Choroid plexus epithelial cell (primary cell): ENCODE measurements at regions not wholly inside any gene's neighbourhood (a gene's known extent, or its start where the extent isn't known, plus 50 kb on each side); places are given as distances from the start of the nearest gene placed in this dataset.
A peak's percentile ranks its signal among the peaks of the same experiment; 100 is the strongest.

Source experiments
- DNase-seq: peaks from one replicate; pipeline ENCODE4 v3.0.0-alpha.2; 2010; ENCODE audit warnings: low read depth
- H3K4me3 ChIP-seq: 2 replicates; pipeline ENCODE4 v1.5.1; 2011; ENCODE audit warnings: low read depth, mild to moderate bottlenecking, control low read depth, low read length, moderate library complexity
- CTCF ChIP-seq: conservative IDR thresholded peaks from 2 replicates; pipeline ENCODE4 v1.5.1; 2011; ENCODE audit warnings: low read depth, mild to moderate bottlenecking, control low read depth, inconsistent platforms, low read length, moderate library complexity

GRCh38 chr6:119541132-119541905 is 191.8 kb upstream of the MAN1A1 start:
- no peak for TF ChIP-seq CTCF
- DNase-seq, result peak; percentile 84
- no peak overlapping the region for H3K4me3 ChIP-seq

GRCh38 chr6:119540417-119540816 is 190.9 kb upstream of the MAN1A1 start:
- no peak for DNase-seq
- no peak overlapping the region for H3K4me3 ChIP-seq
- TF ChIP-seq CTCF, result no peak

GRCh38 chr6:119539066-119539746 is 189.6 kb upstream of the MAN1A1 start:
- no peak overlapping the region for H3K4me3 ChIP-seq
- TF ChIP-seq CTCF, result no peak
- DNase-seq, result no peak

GRCh38 chr6:119536666-119537065 is 187.1 kb upstream of the MAN1A1 start:
- DNase-seq, result no peak
- no peak overlapping the region for H3K4me3 ChIP-seq
- TF ChIP-seq CTCF, result no peak

GRCh38 chr6:119535332-119535731 is 185.8 kb upstream of the MAN1A1 start:
- no peak for DNase-seq
- TF ChIP-seq CTCF, result no peak
- no peak overlapping the region for H3K4me3 ChIP-seq

- no peak for TF ChIP-seq CTCF
- DNase-seq, result peak; percentile 31
- H3K4me3 ChIP-seq, result no peak overlapping the region
Observed at GRCh38 chr6:119533603-119534279, 184.2 kb upstream of the MAN1A1 start.
